GM21576 (cell line): ENCODE measurements at regions not wholly inside any gene's neighbourhood (a gene's known extent, or its start where the extent isn't known, plus 50 kb on each side); places are given as distances from the start of the nearest gene placed in this dataset.

ENCODE experiments used
- ATAC-seq: cut with Tn5 transposase; IDR thresholded peaks from one replicate; pipeline ENCODE4 v1.9.1; 2021; ENCODE audit warnings: mild to moderate bottlenecking, moderate library complexity; ENCODE audit not compliant: unreplicated experiment

GRCh38 chr2:120893811-120894584, 158.3 kb downstream of the GLI2 start:
- no peak for ATAC-seq

GRCh38 chr2:120894966-120895365, 159.3 kb downstream of the GLI2 start:
- no peak for ATAC-seq

- no peak for ATAC-seq
These were observed 160.5 kb downstream of the GLI2 start for GRCh38 chr2:120896126-120896525.

GRCh38 chr2:120896901-120897300, 161.2 kb downstream of the GLI2 start:
- no peak for ATAC-seq

GRCh38 chr2:120897399-120897798, 161.7 kb downstream of the GLI2 start:
- ATAC-seq: no peak

GRCh38 chr2:120898496-120898895, 162.8 kb downstream of the GLI2 start:
- no peak for ATAC-seq

GRCh38 chr2:120898961-120899750, 163.5 kb downstream of the GLI2 start:
- ATAC-seq: no peak

- no peak for ATAC-seq
These were observed 164.1 kb downstream of the GLI2 start for GRCh38 chr2:120899771-120900170.

- no peak for ATAC-seq
These were observed 165.5 kb downstream of the GLI2 start for GRCh38 chr2:120901201-120901600.

- ATAC-seq: no peak
These were observed 166.9 kb downstream of the GLI2 start for GRCh38 chr2:120902592-120902991.

GRCh38 chr2:120904379-120904778, 168.7 kb downstream of the GLI2 start:
- no peak for ATAC-seq

GRCh38 chr2:120904830-120905234, 169.2 kb downstream of the GLI2 start:
- no peak for ATAC-seq

GRCh38 chr2:120905298-120905697, 169.6 kb downstream of the GLI2 start:
- no peak for ATAC-seq

GRCh38 chr2:120905824-120906571, 170.3 kb downstream of the GLI2 start:
- ATAC-seq: no peak

GRCh38 chr2:120906914-120907313, 171.2 kb downstream of the GLI2 start:
- no peak for ATAC-seq

- ATAC-seq: no peak
These were observed 172.2 kb downstream of the GLI2 start for GRCh38 chr2:120907822-120908221.

GRCh38 chr2:120908314-120908975, 172.8 kb downstream of the GLI2 start:
- no peak for ATAC-seq

- no peak for ATAC-seq
These were observed 173.4 kb downstream of the GLI2 start for GRCh38 chr2:120909102-120909501.

GRCh38 chr2:120910164-120910563, 174.5 kb downstream of the GLI2 start:
- no peak for ATAC-seq

GRCh38 chr2:120910956-120911951, 175.6 kb downstream of the GLI2 start:
- no peak for ATAC-seq
